Kidney (tissue), 13 donors: ENCODE measurements at regions not wholly inside any gene's neighbourhood (a gene's known extent, or its start where the extent isn't known, plus 50 kb on each side); places are given as distances from the start of the nearest gene placed in this dataset.

Source experiments
- DNase-seq, 5 donors: peaks; one replicate each; pipeline ENCODE4 v3.0.0-alpha.2; 2013 to 2020
- FAIRE-seq: peaks from 2 replicates; lab custom pipeline; 2012; peaks lifted over from hg19 to GRCh38; lab: Jason Lieb, UNC
- H3K27ac ChIP-seq, 2 donors: one replicate each; pipeline ENCODE4 v1.7.0; 2013; ENCODE audit warnings: low read depth in 2 of 2, low read length in 2 of 2, inconsistent platforms in 1 of 2
- H3K27me3 ChIP-seq: one replicate; pipeline ENCODE4 v1.7.1; 2013; ENCODE audit warnings: low read length, inconsistent platforms; ENCODE audit not compliant: control insufficient read depth, insufficient read depth
- H3K36me3 ChIP-seq, 3 donors: one replicate each; pipeline versions ENCODE4 v1.7.0 to v1.7.1; 2013; ENCODE audit warnings: low read length in 3 of 3, control low read depth in 1 of 3, inconsistent platforms in 1 of 3; ENCODE audit not compliant: insufficient read depth in 3 of 3, control insufficient read depth in 2 of 3
- H3K4me1 ChIP-seq, 3 donors: one replicate each; pipeline versions ENCODE4 v1.7.0 to v1.7.1; 2013; ENCODE audit warnings: low read length in 3 of 3, inconsistent platforms in 1 of 3, low read depth in 1 of 3; ENCODE audit not compliant: control insufficient read depth in 2 of 3, insufficient read depth in 2 of 3
- H3K4me3 ChIP-seq, 3 donors: one replicate each; pipeline versions ENCODE4 v1.7.0 to v1.8.1; 2013; ENCODE audit warnings: low read length in 3 of 3, control low read depth in 1 of 3, inconsistent platforms in 1 of 3
- H3K9ac ChIP-seq, 3 donors: one replicate each; pipeline versions ENCODE4 v1.7.0 to v1.7.1; 2013; ENCODE audit warnings: low read length in 3 of 3, control low read depth in 1 of 3, inconsistent platforms in 1 of 3
- H3K9me3 ChIP-seq, 3 donors: one replicate each; pipeline versions ENCODE4 v1.7.0 to v1.7.1; 2013; ENCODE audit warnings: low read length in 3 of 3, control low read depth in 1 of 3, inconsistent platforms in 1 of 3; ENCODE audit not compliant: control insufficient read depth in 2 of 3, insufficient read depth in 1 of 3
- intact Hi-C: fragments of 100-400 bp; cut with DNase I; formaldehyde crosslinking; loops from one replicate; pipeline ENCODE4 v1.11.1; 2022
- TF ChIP-seq, protein P1 (sequence below): IDR thresholded peaks from 3 replicates; pipeline ENCODE4 v1.5.1; 2012; ENCODE audit warnings: mild to moderate bottlenecking, moderate library complexity, borderline replicate concordance; ENCODE audit not compliant: insufficient read depth; ENCODE audit errors: extremely low read depth
- donor health status: control.
- donor health status: control.
- donor health status: control.
- donor health status: control.
- donor health status: control.
- donor health status: DM: yes; HTN: yes; CAD: no.
- donor health status: Normal renal cell carcinoma (clear cell type).

DNA sequence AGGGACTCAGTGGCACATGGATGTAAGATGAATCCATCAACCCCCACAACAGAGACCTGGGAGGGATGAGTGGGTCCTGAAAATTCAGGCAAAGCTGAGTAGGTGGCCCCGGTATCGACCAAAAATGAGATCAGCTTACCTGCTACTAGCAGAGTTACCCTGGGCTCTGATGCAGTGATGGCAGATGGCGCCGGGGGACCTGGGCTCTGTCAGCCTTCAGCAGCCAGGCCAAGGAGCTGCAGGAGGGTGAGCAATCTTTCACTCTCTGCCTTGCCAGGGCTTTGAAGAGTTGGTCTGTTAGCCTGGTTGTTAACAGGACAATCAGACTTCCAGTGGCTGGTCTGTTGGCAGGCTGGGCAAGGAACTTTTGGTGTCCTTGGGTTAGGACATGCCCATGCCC, 1054.8 kb downstream of the SI start:
- Histone ChIP-seq H3K36me3 (no peaks in the 10 kb centered on the region), H3K9me3 (no peaks in the 10 kb centered on the region), H3K9ac (no peak overlapping the region), H3K4me3 (no peak overlapping the region), H3K27ac (no peak overlapping the region), H3K4me1 (no peaks in the 10 kb centered on the region), H3K27me3 (no peaks in the 10 kb centered on the region)
- no peak for FAIRE-seq
- intact Hi-C loops: no loop called here
- DNase-seq: peak in 1 of 5 donors; percentile 22
- TF ChIP-seq, protein P1, sequence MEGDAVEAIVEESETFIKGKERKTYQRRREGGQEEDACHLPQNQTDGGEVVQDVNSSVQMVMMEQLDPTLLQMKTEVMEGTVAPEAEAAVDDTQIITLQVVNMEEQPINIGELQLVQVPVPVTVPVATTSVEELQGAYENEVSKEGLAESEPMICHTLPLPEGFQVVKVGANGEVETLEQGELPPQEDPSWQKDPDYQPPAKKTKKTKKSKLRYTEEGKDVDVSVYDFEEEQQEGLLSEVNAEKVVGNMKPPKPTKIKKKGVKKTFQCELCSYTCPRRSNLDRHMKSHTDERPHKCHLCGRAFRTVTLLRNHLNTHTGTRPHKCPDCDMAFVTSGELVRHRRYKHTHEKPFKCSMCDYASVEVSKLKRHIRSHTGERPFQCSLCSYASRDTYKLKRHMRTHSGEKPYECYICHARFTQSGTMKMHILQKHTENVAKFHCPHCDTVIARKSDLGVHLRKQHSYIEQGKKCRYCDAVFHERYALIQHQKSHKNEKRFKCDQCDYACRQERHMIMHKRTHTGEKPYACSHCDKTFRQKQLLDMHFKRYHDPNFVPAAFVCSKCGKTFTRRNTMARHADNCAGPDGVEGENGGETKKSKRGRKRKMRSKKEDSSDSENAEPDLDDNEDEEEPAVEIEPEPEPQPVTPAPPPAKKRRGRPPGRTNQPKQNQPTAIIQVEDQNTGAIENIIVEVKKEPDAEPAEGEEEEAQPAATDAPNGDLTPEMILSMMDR: no peak

DNA sequence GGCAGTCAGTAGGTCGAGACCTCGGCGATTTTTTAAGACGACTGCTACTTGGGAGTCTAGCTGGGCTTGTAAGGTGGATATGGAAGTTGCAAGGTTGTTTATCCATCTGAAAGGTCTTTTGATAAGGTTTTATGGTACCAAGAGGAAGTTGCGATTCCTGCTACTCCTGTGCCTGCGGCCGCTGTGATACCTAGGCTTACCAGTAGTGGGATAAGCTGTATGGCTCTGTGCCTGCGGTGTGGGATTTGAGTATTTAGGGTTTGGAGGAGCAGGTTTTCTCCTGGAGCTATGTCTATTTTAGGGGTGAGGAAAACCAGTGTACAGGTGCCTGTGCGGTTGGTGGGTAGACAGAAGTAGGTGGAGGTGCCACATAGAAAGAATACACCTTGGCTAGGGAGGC, 1059.8 kb downstream of the SI start:
- Histone ChIP-seq H3K27me3 (no peaks in the 10 kb centered on the region), H3K4me1 (no peaks in the 10 kb centered on the region), H3K4me3 (no peak overlapping the region), H3K36me3 (no peaks in the 10 kb centered on the region), H3K27ac (no peak overlapping the region), H3K9ac (no peak overlapping the region), H3K9me3 (no peaks in the 10 kb centered on the region)
- intact Hi-C loops: no loop called here
- DNase-seq: no peak
- no peak for FAIRE-seq
- TF ChIP-seq, protein P1: no peak

DNA sequence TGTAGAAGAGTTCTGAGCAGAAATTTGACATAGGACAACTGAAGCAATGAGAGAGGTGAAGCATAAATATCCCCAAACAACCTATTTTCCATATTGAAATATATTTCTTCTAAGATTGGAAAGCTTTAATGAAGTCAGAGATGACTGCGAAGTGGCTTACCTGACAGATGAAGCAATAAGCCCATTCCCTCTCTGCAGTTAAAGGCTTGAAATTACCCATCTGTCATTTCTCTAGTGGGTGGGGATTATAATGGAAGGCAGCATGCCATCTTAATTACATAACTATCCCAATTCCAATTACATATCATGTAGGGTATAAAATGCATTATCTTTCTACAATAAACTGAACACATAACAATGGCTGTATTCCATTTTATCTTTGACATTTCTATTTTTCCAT, 1070.5 kb downstream of the SI start:
- Histone ChIP-seq H3K27ac (no peak overlapping the region), H3K4me3 (no peak overlapping the region)

More for the DNA sequence above, 1070.5 kb downstream of the SI start:
- no peaks in the 10 kb centered on the region for H3K27me3 ChIP-seq
- intact Hi-C loops: no loop called here
- H3K4me1 ChIP-seq: no peaks in the 10 kb centered on the region
- no peak for DNase-seq
- no peaks in the 10 kb centered on the region for H3K9me3 ChIP-seq
- H3K9ac ChIP-seq: no peak overlapping the region
- no peak for FAIRE-seq
- TF ChIP-seq, protein P1: no peak
- H3K36me3 ChIP-seq: no peaks in the 10 kb centered on the region
